GM10248 (cell line): ENCODE measurements at regions not wholly inside any gene's neighbourhood (a gene's known extent, or its start where the extent isn't known, plus 50 kb on each side); places are given as distances from the start of the nearest gene placed in this dataset.
"Not testable (repeated sequence)": the region's sequence is repeated elsewhere in the genome, so short reads cannot be mapped to it uniquely, and the experiment has no call there.

Source experiments
- CTCF ChIA-PET: fragments of 300-600 bp; sonication (Branson Sonifier 250); formaldehyde crosslinking; extraction: SDS; loops from one replicate; lab custom pipeline; 2021; ENCODE audit warnings: antibody characterized with exemption; lab: Yijun Ruan, JAX
- POLR2A ChIA-PET: fragments of 350-650 bp; sonication (Branson Sonifier 250); formaldehyde crosslinking; extraction: SDS; loops from one replicate; lab custom pipeline; 2020; ENCODE audit warnings: antibody characterized with exemption; lab: Yijun Ruan, JAX
- DNase-seq: peaks from one replicate; pipeline ENCODE4 v3.0.0; 2012; ENCODE audit errors: extremely low spot score

DNA sequence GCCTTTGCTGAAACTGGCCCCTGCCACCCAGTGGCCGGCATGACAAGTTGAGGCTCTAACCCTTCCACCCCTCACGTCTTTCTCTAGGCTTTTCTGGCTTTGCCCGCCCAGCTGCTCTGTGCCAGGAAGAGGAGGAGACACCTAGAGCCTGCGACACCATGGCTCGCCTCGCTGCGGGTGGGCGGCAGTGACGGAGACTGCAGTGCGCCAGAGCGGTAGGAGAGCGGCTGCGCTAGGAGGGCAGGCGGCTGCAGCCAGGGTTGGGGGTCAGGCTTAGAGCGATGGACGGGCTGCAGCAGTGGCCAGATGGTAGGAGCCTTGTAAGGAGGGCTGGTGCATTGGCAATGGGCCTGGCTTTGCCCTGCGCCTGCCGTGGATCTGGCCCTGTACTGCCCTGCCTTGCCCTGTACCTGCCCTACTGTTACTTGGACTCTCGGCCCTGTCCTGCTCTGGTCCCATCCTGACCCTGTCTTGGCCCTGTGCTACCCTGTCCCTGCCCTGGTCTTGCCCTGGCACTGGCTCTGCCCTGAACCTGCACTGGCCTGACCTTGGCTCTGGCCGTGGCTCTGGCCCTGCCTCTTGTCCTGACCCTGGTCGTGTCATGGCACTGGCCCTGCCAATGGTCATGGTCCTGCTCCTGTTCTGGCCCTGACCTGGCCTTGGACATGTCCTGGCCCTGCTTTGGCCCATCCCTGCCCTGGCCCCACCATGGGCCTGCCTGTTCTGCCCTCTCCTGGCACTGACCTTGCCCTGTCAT is 330.7 kb upstream of the PLGLB1 start:
- CTCF ChIA-PET, DNase-seq, POLR2A ChIA-PET: not testable (repeated sequence)

GRCh38 chr2:87353408-87353807 is 331.8 kb upstream of the PLGLB1 start:
- DNase-seq, POLR2A ChIA-PET, CTCF ChIA-PET: not testable (repeated sequence)

GRCh38 chr2:87354102-87354501 is 332.5 kb upstream of the PLGLB1 start:
- DNase-seq, CTCF ChIA-PET, POLR2A ChIA-PET: not testable (repeated sequence)

- POLR2A ChIA-PET, DNase-seq, CTCF ChIA-PET: not testable (repeated sequence)
Observed at GRCh38 chr2:87360250-87360649, 338.6 kb upstream of the PLGLB1 start.

DNA sequence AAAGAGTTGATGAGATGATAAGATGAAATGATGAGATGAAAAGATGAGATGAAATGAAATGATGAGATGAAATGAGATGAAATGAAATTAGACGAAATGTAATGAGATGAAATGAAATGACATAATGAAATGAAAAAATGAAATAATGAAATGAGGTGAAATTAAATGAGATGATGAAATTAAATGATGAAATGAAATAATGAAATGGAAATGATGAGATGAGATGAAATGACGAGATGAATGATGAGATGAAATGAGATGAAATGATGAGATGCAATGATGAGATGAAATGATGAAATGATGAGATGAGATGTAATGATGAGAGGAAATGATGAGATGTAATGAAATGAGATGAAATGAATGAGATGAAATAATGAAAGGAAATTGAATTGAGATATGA is 339.3 kb upstream of the PLGLB1 start:
- CTCF ChIA-PET, DNase-seq, POLR2A ChIA-PET: not testable (repeated sequence)

DNA sequence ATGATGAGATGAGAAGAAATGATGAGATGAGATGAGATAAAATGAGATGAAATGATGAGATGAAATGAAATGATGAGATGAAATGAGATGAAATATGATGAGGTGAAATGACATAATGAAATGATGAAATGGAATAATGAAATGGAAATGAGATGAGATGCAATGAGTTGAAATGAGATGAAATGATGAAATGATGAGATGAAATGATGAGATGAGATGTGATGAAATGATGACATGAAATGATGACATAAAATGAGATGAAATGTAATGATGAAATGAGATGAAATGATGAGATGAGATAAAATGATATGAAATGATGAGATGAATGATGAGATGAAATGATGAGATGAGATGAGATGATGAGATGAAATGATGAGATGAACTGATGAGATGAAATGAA is 340.2 kb upstream of the PLGLB1 start:
- CTCF ChIA-PET, DNase-seq, POLR2A ChIA-PET: not testable (repeated sequence)

DNA sequence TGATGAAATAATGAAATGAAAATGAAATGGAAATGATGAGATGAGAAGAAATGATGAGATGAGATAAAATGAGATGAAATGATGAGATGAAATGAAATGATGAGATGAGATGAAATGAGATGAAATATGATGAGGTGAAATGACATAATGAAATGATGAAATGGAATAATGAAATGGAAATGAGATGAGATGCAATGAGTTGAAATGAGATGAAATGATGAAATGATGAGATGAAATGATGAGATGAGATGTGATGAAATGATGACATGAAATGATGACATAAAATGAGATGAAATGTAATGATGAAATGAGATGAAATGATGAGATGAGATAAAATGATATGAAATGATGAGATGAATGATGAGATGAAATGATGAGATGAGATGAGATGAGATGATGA is 342.7 kb upstream of the PLGLB1 start:
- POLR2A ChIA-PET, DNase-seq, CTCF ChIA-PET: not testable (repeated sequence)

GRCh38 chr2:87365038-87365437 is 343.4 kb upstream of the PLGLB1 start:
- CTCF ChIA-PET, POLR2A ChIA-PET, DNase-seq: not testable (repeated sequence)

DNA sequence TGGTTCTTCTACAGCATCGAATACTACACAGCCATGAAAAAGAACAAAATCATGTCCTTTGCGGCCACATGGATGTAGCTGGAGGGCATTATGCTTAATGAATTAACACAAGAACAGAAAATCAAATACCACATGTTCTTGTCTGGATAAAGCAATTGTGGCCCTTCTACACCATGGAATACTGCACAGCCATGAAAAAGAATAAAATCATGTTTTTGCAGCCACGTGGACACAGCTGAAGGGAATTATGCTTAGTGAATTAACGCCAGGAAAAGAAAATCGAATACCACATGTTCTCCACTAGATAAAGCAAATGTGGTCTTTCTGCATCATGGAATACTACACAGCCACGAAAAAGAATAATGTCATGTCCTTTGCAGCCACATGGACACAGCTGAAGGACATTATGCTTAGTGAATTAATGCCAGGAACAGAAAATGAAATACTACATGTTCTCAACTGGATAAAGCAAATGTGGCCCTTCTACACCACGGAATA is 361.8 kb upstream of the PLGLB2 start:
- CTCF ChIA-PET, DNase-seq, POLR2A ChIA-PET: not testable (repeated sequence)

DNA sequence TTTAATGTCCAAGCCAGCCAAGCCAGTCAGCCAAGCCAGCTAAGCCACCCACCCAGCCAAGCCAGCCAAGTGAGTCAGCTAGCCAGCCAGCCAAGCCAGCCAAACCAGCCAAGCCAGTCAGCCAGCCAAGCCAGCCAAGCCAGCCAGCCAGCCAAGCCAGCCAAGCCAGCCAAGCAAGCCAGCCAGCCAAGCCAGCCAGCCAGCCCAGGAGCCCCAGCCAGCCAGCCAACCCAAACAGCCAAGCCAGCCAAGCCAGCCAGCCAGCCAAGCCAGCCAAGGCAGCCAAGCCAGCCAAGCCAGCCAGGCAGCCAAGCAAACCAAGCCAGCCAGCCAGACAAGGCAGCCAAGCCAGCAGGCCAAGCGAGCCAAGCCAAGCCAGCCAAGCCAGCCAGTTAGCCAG is 352.1 kb upstream of the PLGLB2 start:
- CTCF ChIA-PET, DNase-seq, POLR2A ChIA-PET: not testable (repeated sequence)

DNA sequence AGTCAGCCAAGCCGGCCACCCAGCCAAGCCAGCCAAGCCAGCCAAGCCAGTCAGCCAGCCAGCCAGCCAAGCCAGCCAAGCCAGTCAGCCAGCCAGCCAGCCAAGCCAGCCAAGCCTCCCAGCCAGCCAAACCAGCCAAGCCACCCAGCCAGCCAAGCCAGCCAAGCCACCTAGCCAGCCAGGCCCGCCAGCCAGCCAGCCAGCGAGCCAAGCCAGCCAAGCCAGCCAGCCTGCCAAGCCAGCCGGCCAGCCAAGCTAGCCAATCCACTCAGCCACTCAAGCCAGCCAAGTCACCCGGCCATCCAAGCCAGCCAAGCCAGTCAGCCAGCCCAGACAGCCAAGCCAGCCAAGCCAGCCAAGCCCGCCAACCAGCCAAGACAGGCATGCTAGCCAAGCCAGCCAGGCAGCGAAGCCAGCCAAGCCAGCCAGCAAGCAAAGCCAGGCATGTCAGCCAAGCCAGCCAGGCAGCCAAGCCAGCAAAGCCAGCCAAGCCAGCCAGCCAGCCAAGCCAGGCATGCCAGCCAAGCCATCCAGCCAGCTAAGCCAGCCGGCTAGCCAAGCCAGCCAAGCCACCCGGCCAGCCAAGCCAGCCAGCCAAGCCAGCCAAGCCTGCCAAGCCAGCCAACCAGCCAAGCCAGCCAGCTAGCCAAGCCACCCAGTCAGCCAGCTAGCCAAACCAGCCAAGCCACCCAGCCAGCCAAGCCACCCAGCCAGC is 351.2 kb upstream of the PLGLB2 start:
- POLR2A ChIA-PET, DNase-seq, CTCF ChIA-PET: not testable (repeated sequence)

GRCh38 chr2:87397276-87398065 is 350.4 kb upstream of the PLGLB2 start:
- CTCF ChIA-PET, DNase-seq, POLR2A ChIA-PET: not testable (repeated sequence)

DNA sequence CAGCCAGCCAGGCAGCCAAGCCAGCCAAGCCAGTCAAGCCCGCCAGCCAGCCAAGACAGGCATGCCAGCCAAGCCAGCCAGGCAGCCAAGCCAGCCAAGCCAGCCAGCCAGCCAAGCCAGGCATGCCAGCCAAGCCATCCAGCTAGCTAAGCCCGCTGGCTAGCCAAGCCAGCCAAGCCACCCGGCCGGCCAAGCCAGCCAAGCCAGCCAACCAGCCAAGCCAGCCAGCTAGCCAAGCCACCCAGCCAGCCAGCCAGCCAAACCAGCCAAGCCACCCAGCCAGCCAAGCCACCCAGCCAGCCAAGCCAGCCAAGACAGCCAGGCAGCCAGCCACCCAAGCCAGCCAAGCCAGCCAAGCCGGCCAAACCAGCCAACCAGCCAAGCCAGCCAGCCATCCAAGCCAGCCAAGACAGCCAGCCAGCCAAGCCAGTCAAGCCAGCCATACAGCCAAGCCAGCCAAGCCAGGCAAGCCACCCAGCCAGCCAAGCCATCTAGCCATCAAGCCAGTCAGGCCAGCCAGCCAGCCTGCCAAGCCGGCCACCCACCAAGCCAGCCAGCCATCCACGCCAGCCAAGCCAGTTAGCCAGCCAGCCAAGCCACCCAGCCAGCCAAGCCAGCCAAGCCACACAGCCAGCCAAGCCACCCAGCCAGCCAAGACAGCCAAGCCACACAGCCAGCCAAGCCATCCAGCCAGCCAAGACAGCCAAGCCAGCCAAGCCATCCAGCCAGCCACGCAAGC is 349.2 kb upstream of the PLGLB2 start:
- CTCF ChIA-PET, POLR2A ChIA-PET, DNase-seq: not testable (repeated sequence)
